Neural cell (in vitro differentiated cells): ENCODE measurements at regions not wholly inside any gene's neighbourhood (a gene's known extent, or its start where the extent isn't known, plus 50 kb on each side); places are given as distances from the start of the nearest gene placed in this dataset.

Experiments used
- TAF1 ChIP-seq: IDR thresholded peaks from 2 replicates; pipeline ENCODE4 v1.6.1; 2012; ENCODE audit warnings: low read depth
- TF ChIP-seq, protein P1 (sequence below): fragments of 450-650 bp; IDR thresholded peaks from 2 replicates; pipeline ENCODE4 v1.5.1; 2014; ENCODE audit warnings: antibody characterized with exemption, mild to moderate bottlenecking, moderate library complexity; ENCODE audit not compliant: poor library complexity, severe bottlenecking

DNA sequence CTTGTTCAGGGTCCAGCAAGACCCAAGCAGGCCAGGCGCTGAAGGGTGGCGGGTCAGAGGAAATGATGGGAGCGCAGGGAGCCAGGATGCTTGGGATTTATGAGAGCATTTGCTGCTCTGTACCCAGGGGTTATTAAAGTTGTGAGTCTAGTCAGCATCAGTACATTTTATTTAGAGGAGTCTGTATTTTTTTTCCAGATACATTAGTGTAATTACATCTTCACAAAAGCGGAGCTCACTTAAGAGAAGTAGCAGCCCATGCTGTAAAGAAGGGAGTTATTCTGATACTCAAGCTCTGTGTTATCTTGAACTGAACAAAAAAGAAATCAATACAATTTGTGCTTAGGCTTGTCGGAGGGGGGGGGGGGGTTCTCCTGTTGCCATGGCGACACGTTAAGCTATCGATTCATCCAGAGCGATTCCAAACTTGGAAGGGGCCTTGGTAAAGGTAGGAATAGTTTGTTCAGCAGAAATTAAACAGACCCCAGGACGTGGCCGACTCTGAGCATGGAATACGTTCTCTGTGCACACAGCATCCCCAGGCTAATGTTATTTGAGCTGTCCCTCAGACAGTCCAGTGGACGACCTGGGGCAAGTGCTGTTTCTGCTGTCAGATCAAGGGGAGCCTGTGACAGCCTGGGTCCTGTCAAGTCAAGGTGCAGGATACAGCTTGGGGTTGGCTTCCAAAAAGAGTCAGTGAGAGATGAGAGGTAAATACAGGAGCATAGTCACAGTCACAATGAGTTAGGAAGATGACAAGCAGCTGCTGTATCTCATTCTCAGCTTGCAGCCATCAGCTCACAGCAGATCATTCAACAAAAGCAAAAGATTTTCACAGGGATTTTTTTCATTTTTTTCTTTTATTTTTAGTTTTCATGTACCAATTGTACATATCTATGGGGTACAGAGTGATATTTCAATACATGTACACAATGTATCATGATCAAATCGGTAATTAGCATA lies 387.6 kb downstream of the DCDC2C start:
- TF ChIP-seq, protein P1, sequence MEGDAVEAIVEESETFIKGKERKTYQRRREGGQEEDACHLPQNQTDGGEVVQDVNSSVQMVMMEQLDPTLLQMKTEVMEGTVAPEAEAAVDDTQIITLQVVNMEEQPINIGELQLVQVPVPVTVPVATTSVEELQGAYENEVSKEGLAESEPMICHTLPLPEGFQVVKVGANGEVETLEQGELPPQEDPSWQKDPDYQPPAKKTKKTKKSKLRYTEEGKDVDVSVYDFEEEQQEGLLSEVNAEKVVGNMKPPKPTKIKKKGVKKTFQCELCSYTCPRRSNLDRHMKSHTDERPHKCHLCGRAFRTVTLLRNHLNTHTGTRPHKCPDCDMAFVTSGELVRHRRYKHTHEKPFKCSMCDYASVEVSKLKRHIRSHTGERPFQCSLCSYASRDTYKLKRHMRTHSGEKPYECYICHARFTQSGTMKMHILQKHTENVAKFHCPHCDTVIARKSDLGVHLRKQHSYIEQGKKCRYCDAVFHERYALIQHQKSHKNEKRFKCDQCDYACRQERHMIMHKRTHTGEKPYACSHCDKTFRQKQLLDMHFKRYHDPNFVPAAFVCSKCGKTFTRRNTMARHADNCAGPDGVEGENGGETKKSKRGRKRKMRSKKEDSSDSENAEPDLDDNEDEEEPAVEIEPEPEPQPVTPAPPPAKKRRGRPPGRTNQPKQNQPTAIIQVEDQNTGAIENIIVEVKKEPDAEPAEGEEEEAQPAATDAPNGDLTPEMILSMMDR, result no peak
- no peak for TF ChIP-seq TAF1
